Transverse colon (tissue), 4 donors: ENCODE measurements at regions not wholly inside any gene's neighbourhood (a gene's known extent, or its start where the extent isn't known, plus 50 kb on each side); places are given as distances from the start of the nearest gene placed in this dataset.

ENCODE experiments used
- EP300 ChIP-seq: sonication (generic); formaldehyde crosslinking; IDR thresholded peaks from one replicate; pipeline ENCODE4 v1.6.1; 2017; ENCODE audit warnings: antibody characterized with exemption, low read depth
- POLR2AphosphoS5 ChIP-seq, 3 donors: sonication (generic); formaldehyde crosslinking; IDR thresholded peaks; one replicate each; pipeline ENCODE4 v1.6.1; 2016; ENCODE audit warnings: antibody characterized with exemption in 3 of 3
- TF ChIP-seq, protein P1 (sequence below), 5 experiments: fragments of 200-600 bp in 3 of 5; fragments of 450-650 bp in 2 of 5; sonication (generic) in 3 of 5; IDR thresholded peaks; 1 replicate in 2 of 5; 2 replicates in 3 of 5; pipeline ENCODE4 v1.5.1; 2016 to 2017; ENCODE audit warnings: antibody characterized with exemption in 5 of 5, inconsistent platforms in 3 of 5, mild to moderate bottlenecking in 2 of 5, moderate library complexity in 1 of 5

DNA sequence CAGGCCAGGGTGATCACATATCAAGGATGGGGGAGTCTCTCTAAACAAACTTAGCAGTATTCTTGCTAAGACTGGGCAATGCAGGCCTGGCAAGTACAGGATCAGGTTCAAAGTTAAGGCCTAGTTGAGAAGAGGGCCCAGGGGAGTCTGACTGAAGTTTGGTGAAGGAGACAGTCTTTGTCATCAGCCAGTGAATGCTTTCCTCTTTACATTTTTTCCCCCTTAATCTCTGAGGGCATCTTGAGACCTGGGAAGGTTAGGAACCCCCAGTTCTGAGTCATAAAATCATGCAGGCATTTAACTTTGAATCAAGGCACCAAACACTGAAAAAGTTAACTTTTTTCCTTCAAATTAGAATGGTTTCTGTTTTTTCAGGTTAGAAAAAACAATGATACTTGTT lies 311.5 kb downstream of the REEP3 start:
- TF ChIP-seq, protein P1, sequence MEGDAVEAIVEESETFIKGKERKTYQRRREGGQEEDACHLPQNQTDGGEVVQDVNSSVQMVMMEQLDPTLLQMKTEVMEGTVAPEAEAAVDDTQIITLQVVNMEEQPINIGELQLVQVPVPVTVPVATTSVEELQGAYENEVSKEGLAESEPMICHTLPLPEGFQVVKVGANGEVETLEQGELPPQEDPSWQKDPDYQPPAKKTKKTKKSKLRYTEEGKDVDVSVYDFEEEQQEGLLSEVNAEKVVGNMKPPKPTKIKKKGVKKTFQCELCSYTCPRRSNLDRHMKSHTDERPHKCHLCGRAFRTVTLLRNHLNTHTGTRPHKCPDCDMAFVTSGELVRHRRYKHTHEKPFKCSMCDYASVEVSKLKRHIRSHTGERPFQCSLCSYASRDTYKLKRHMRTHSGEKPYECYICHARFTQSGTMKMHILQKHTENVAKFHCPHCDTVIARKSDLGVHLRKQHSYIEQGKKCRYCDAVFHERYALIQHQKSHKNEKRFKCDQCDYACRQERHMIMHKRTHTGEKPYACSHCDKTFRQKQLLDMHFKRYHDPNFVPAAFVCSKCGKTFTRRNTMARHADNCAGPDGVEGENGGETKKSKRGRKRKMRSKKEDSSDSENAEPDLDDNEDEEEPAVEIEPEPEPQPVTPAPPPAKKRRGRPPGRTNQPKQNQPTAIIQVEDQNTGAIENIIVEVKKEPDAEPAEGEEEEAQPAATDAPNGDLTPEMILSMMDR (IDR thresholded peaks at IDR 0.05) = no peak
- TF ChIP-seq EP300 = no peak
- no peak for TF ChIP-seq POLR2AphosphoS5 (IDR thresholded peaks at IDR 0.05)
